ENCODE measurements at regions not wholly inside any gene's neighbourhood (a gene's known extent, or its start where the extent isn't known, plus 50 kb on each side); places are given as distances from the start of the nearest gene placed in this dataset.

- POLR2A ChIA-PET: no interaction called here
- 0 out of 2 replicates have a peak, but pooled peaks have one; percentile 26 for TF ChIP-seq NFE2L1 (CRISPR knock-in tag; IDR thresholded peaks at IDR 0.05)
- no peak for TF ChIP-seq JUN (CRISPR knock-in tag; IDR thresholded peaks at IDR 0.05)
- no peak for TF ChIP-seq E2F4 (CRISPR knock-in tag; IDR thresholded peaks at IDR 0.05; ENCODE audit: borderline replicate concordance, low read depth)
- no peak for TF ChIP-seq CREB1 (CRISPR knock-in tag; IDR thresholded peaks at IDR 0.05)
- CTCF ChIA-PET: no interaction called here
- DNase-seq (ENCODE audit: low spot score) (no peak), ATAC-seq (no peak)
- Mint-ChIP-seq H3K4me1 (peaks cover 20% of the 10 kb centered on the region), H3K27ac (peak overlapping the region; percentile 20; the same call in 1 of the 2 replicates), H3K9me3 (peaks cover 26% of the 10 kb centered on the region), H3K36me3 (no peaks in the 10 kb centered on the region; the same call in 1 of the 2 replicates), H3K4me3 (no peak overlapping the region), H3K27me3 (ENCODE audit: low read depth) (no peaks in the 10 kb centered on the region; the same call in none of the 2 replicates)
Measured at GRCh38 chr17:73696251-73696650, 52.0 kb upstream of the SDK2 start.

- POLR2A ChIA-PET: no interaction called here
- Mint-ChIP-seq H3K27ac (no peak overlapping the region), H3K4me1 (peaks cover 5% of the 10 kb centered on the region), H3K4me3 (no peak overlapping the region), H3K9me3 (peaks cover 26% of the 10 kb centered on the region), H3K27me3 (ENCODE audit: low read depth) (no peaks in the 10 kb centered on the region; the same call in 1 of the 2 replicates), H3K36me3 (no peaks in the 10 kb centered on the region; the same call in 1 of the 2 replicates)
- peak; percentile 43 for DNase-seq (ENCODE audit: low spot score)
- CTCF ChIA-PET: interaction anchor here (0.6 kb wide), 1 partner anchor 9 kb away, joined by 3 read pairs; no protein-coding TSS in a partner anchor
- TF ChIP-seq ZNF512 (CRISPR knock-in tag; IDR thresholded peaks at IDR 0.05; ENCODE audit: borderline replicate concordance) (no peak), CBFB (CRISPR knock-in tag; IDR thresholded peaks at IDR 0.05; ENCODE audit: low read depth) (no peak), GRHL2 (CRISPR knock-in tag; IDR thresholded peaks at IDR 0.05; ENCODE audit: insufficient replicate concordance, severe bottlenecking) (no peak), JAZF1 (CRISPR knock-in tag; IDR thresholded peaks at IDR 0.05) (no peak), NFYB (CRISPR knock-in tag; conservative IDR thresholded peaks at IDR 0.05; ENCODE audit: low read depth) (no peak), ZNF138 (CRISPR knock-in tag; conservative IDR thresholded peaks at IDR 0.05) (no peak), SMAD3 (CRISPR knock-in tag; IDR thresholded peaks at IDR 0.05; ENCODE audit: borderline replicate concordance) (no peak), NFE2L1 (CRISPR knock-in tag; IDR thresholded peaks at IDR 0.05) (no peak), NR1H2 (CRISPR knock-in tag; IDR thresholded peaks at IDR 0.05) (no peak), ETV6 (CRISPR knock-in tag; IDR thresholded peaks at IDR 0.05) (no peak), PRDM15 (CRISPR knock-in tag; IDR thresholded peaks at IDR 0.05) (no peak), ZNF263 (CRISPR knock-in tag; IDR thresholded peaks at IDR 0.05; ENCODE audit: low read depth) (no peak)
- peak; percentile 90 for ATAC-seq
Measured at GRCh38 chr17:73697872-73698271, 53.6 kb upstream of the SDK2 start.

- Mint-ChIP-seq H3K4me1 (no peaks in the 10 kb centered on the region), H3K4me3 (no peak overlapping the region), H3K27me3 (ENCODE audit: low read depth) (no peaks in the 10 kb centered on the region; the same call in 1 of the 2 replicates), H3K36me3 (no peaks in the 10 kb centered on the region; the same call in 1 of the 2 replicates), H3K9me3 (peaks cover 24% of the 10 kb centered on the region), H3K27ac (no peak overlapping the region)
- CTCF ChIA-PET: no interaction called here
- POLR2A ChIA-PET: no interaction called here
- DNase-seq (ENCODE audit: low spot score): no peak
- no peak for ATAC-seq
- TF ChIP-seq JAZF1 (CRISPR knock-in tag; IDR thresholded peaks at IDR 0.05) (no peak), ELF4 (CRISPR knock-in tag; IDR thresholded peaks at IDR 0.05; ENCODE audit: low read depth) (no peak), MYBL2 (CRISPR knock-in tag; IDR thresholded peaks at IDR 0.05) (no peak), PRDM15 (CRISPR knock-in tag; IDR thresholded peaks at IDR 0.05) (no peak), NFATC4 (CRISPR knock-in tag; IDR thresholded peaks at IDR 0.05) (no peak), ZBTB21 (CRISPR knock-in tag; IDR thresholded peaks at IDR 0.05; ENCODE audit: borderline replicate concordance) (no peak), IRF2 (CRISPR knock-in tag; IDR thresholded peaks at IDR 0.05; ENCODE audit: borderline replicate concordance, low read depth) (no peak), ATF1 (CRISPR knock-in tag; IDR thresholded peaks at IDR 0.05) (no peak), ZNF263 (CRISPR knock-in tag; IDR thresholded peaks at IDR 0.05; ENCODE audit: low read depth) (no peak), FOXK1 (CRISPR knock-in tag; IDR thresholded peaks at IDR 0.05) (no peak), NR3C1 (CRISPR knock-in tag; conservative IDR thresholded peaks at IDR 0.05; ENCODE audit: low read depth) (no peak)
Measured at GRCh38 chr17:73698966-73699365, 54.7 kb upstream of the SDK2 start.
